ENCODE measurements at regions not wholly inside any gene's neighbourhood (a gene's known extent, or its start where the extent isn't known, plus 50 kb on each side); places are given as distances from the start of the nearest gene placed in this dataset.
"Not testable (repeated sequence)": the region's sequence is repeated elsewhere in the genome, so short reads cannot be mapped to it uniquely, and the experiment has no call there.

- not testable (repeated sequence) for DNase-seq
These were observed 822.1 kb downstream of the KCNMA1 start for GRCh38 chr10:76815505-76815904.

DNA sequence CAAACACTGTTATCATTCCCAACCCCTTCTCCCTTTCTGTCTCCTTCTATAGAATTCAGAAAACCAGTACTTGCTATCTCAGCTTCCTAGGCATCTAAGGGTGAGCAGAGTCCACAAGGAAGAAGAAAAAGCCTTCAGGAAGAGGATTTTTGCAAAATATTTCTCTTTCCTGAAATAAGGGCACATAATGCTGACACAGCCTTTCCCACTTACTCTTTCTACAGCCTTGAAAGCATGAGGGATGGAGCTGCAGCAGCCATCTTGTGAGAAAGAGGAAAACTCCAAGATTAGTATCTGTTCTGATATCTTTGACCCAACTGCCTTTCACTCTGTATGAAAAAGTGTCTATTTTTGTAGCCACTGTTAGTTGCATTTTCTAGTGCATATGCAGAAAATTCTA is 826.2 kb downstream of the KCNMA1 start:
- no peak for DNase-seq

DNA sequence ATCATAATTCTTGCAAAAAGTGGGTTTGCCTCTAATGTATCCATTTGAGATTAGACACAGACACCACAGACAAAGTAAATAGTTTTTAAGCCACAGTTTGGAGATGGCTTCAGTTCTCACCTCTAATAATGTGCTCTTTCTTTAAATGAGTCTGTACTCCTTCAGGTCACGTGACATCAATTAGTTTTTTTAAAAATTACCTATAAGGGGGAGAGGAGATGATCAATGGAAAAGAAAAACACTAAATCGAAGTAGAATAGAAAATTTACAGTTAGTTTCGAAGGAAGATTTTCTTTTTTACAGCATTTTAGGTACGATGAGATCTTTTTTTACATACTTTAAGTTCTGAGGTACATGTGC is 849.2 kb downstream of the KCNMA1 start:
- DNase-seq, result no peak

DNA sequence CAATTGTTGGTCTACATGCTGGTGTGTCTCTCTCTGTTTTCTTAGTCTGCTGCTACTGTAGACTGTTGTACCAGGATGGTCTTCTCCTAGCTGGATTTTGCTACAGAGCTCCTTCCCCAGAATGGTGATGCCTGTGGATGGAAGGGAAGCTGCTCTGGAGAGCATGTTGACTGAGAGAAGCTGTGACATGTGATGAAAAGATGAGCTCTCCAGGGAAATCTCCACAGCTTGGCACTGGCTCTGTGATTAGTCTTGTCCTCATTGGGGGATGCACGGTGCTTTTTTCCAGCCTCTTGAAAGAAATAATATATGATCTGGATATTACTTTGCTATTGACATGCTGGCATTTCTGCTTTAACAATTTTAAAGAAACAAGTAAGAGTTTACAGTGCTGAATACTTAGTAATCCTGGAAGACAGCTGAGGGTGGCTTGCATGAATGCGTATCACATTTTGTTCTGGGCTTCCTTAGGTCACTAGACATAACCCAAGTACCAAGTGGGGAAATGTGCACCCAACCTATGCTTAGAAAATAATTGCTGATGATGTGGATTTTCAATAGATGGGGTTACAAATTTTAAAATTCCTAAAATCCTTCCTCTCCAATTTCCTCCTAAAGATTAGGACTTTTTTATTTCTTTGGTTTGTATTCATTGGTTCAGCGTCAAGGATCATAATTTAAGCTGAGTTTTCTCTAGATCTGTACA is 849.7 kb downstream of the KCNMA1 start:
- no peak for DNase-seq

DNA sequence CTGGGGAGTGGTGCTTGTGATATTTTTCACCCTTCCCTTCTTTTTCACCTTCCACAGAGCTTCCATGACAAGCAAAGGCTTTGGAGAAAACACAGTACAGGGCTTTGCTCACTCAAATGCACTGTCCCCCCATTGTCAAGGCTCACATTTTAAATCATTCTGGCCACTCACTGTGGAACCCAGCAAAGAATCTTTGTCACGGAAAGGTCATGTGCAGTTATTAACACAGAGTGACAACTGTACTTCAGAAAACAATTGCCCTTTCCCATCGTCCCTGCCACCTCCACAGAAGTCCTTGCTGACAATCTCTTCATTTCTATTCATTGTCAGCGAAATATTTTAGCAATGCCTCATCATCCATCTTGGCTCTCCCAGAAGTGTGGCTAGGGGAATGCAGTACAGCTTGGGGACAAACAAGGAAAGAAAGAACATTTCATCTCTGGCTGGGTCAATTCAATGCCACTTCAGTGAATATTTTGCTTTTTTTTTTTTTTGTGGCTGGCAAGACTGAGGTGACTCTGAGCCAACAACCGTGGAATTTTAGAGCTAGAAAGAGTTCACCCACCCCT is 851.0 kb downstream of the KCNMA1 start:
- no peak for DNase-seq

GRCh38 chr10:76784076-76784475 is 853.5 kb downstream of the KCNMA1 start:
- no peak for DNase-seq

GRCh38 chr10:76779796-76780301 is 857.8 kb downstream of the KCNMA1 start:
- DNase-seq, result no peak

GRCh38 chr10:76778914-76779795 is 858.5 kb downstream of the KCNMA1 start:
- no peak for DNase-seq

GRCh38 chr10:76774987-76775603 is 862.5 kb downstream of the KCNMA1 start:
- no peak for DNase-seq

- no peak for DNase-seq
These were observed 868.0 kb downstream of the KCNMA1 start for GRCh38 chr10:76769582-76769981.

DNA sequence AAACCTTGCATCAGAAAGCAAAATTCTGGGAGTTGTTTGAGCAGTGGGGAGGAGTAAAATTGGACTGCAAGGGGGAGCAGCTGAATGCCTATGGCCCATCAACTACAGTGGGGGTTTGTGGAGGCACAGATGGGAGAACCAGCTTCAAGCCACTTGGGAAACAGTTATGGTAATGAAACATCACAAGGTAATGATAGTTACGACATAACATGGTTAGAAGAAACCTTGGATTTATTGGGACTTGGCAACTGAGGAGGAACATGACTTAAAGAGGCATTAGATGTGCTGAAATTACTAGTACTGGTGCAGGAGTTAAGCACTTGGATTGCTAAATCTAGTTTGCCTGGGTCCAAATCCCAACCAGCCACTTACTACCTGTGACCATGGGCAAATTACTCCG is 868.4 kb downstream of the KCNMA1 start:
- DNase-seq, result no peak

DNA sequence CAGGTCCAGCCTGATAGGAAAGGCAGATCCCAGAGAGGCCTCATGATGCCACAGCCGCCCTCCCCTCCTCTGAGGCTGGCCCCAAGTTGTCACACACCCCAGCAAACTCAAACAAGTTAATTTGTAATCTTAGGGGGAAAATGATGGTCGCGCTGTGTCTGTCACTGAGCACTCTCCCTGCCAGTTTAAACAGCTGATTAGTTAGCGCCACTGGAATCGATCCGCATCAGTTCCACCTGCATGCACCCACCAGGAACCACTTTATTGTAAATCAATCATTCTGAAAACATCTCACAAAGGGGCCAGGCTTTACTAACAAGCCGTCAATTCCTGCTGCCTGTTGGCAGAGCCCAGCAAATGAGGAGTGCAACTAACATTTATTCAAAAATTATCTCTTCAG is 870.9 kb downstream of the KCNMA1 start:
- DNase-seq, result no peak

DNA sequence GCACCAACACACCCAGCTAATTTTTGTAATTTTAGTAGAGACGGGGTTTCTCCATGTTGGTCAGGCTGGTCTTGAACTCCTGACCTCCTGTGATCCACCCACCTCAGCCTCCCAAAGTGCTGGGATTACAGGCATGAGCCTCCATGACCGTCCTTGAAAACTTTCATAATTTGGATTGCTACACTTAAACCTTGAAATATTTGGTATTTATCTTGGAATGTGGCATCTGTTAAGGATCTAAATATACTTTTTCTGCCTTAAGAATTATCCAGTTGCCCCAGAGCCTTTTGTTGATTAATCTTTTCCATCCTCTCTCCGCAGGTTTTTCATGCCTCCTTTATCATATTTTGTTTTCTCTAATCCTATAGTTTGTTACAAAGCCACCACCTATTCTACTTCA is 872.7 kb downstream of the KCNMA1 start:
- not testable (repeated sequence) for DNase-seq

DNA sequence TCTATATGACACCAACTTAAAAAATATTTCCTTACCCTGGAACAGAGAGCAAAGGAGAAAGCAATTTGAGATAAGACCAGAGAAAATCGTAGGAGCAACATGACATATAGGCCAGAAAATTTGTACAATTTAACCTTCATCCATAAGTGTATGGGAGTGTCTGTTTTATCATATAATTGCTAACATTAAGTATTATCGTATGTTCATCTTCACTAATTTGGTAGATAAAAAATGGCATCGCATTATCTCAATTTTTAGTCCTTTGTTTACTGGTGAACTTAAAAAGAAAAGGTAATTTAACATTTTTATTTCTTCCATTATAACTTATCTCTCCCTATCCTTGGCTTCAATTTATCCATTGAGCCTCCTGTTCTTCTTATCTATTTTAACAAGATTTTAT is 873.4 kb downstream of the KCNMA1 start:
- DNase-seq, result no peak

DNA sequence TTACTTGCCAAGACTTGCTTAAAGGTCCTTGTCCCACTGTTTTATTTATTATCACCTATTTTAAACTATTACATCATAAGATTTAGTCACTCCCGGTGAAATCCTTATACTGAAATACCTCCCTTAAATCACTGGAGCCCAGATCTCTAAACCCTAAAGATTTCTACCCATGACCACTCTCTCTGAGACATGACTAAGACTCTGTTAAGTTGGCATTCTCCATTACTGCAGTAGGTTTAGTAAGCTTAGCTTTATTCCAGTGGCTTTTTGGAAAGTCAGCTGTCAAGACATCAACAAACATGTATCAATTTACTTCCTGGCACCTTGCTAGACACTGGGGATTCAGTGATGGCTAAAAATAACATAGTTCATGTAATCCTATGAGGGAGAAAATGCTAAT is 874.2 kb downstream of the KCNMA1 start:
- no peak for DNase-seq

DNA sequence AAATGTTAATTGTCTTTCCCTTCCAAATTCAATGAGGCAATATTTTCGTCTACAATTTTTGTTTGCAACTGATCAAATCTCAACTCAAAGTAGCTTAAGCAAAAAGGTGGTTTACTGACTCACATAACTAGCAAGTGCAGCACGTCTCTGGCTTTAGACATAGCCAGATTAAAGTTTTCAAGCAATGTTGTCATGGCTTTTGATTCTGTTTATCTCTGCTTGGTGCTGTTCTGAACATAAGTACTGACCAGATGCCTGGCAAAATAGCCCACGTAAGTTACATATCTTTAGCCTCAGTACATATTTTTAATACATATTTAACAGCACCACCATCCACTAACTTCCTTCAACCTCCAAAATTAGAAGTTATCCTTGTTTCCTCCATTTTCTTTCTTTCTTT is 877.9 kb downstream of the KCNMA1 start:
- no peak for DNase-seq

GRCh38 chr10:76743169-76743568 is 894.4 kb downstream of the KCNMA1 start:
- no peak for DNase-seq

DNA sequence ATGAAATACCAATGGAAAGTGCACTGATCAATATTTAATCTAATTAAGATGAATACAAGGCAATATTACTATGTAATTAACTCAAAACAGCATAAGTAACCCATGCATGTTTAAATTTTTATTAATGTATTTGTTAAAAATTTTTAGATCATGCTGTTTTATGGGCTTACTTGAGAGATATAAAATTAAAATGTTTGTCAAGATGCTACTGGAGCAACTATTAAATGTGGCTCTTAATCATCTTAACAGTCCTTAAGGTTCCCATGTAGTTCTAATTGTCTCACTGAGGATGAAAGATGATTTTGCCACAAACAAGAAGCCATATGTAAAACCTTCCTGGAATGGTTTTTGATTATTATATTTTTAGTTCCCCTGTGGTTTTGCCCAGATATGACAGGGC is 897.1 kb downstream of the KCNMA1 start:
- DNase-seq, result no peak

GRCh38 chr10:76738991-76739390 is 898.6 kb downstream of the KCNMA1 start:
- DNase-seq, result no peak

GRCh38 chr10:76736815-76737618 is 900.6 kb downstream of the KCNMA1 start:
- DNase-seq, result no peak

- no peak for DNase-seq
These were observed 901.2 kb downstream of the KCNMA1 start for GRCh38 chr10:76736392-76736791.

DNA sequence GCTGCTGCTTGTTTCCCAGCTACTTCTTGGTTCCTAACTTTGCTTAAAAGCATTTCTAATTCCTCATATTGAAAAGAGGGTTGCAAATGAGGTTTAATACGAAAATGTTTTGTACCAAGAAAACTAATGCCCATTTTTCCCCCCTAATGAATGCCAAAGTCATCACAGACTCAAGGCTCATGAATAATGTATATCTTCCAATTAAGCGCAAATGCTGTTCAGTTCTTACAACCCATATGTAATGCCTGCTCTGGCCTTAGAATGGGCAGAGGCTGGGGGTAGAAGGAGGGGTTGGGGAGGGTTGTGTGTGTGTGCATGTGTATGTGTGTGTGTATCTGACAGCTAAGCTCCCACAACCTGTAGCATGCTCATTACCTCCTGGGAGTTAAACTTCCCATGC is 901.7 kb downstream of the KCNMA1 start:
- DNase-seq, result no peak

Data from inflammatory macrophage (primary cell).